HG03060 (cell line): ENCODE measurements at regions not wholly inside any gene's neighbourhood (a gene's known extent, or its start where the extent isn't known, plus 50 kb on each side); places are given as distances from the start of the nearest gene placed in this dataset.
"Not testable (repeated sequence)": the region's sequence is repeated elsewhere in the genome, so short reads cannot be mapped to it uniquely, and the experiment has no call there.

Experiments
- ATAC-seq: cut with Tn5 transposase; IDR thresholded peaks from one replicate; pipeline ENCODE4 v1.9.1; 2021; ENCODE audit warnings: low read depth, moderate number of reproducible peaks; ENCODE audit not compliant: unreplicated experiment

DNA sequence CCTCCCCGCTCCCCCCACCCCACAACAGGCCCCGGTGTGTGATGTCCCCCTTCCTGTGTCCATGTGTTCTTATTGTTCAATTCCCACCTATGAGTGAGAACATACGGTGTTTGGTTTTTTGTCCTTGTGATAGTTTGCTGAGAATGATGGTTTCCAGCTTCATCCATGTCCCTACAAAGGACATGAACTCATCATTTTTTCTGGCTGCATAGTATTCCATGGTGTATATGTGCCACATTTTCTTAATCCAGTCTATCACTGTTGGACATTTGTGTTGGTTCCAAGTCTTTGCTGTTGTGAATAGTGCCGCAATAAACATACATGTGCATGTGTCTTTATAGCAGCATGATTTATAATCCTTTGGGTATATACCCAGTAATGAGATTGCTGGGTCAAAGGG lies 104.3 kb downstream of the MTPN start:
- ATAC-seq = not testable (repeated sequence)

DNA sequence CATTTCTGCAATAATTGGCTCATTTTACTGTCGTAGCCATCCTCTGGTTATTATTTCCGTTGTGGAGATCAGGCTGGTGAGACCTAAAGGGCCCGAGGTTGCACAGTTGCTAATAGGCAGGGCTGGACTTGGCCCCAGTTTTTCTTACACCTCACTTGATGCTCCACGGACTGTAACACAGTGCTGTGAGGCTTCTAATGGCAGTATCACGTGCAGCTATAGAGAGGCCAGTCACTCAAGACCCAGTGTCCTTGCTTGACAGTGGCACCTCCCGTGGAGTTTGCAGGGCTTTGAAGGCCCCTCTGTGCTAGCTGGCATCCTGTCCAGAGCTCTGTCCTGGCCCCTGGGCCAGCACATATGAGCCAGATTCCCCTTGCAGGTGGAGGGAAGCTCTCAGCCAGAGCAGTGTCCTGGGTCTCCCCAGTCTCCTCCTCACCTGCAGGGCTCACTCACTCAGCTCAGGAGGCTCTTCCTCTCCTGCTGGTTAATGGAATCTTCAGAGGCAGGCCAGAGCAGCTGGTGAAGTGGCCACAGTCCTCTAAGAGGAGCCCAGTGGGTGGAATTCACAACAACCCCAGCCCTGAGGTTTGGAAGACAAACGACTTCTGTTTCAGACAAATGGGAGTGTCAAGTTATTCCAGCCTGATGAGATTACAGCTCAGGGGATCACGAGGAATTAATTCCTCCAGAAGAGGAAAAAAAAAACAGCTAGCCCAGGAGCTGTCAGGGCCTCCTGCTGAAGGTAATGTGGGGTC lies 114.2 kb upstream of the FAM180A start:
- ATAC-seq = no peak

DNA sequence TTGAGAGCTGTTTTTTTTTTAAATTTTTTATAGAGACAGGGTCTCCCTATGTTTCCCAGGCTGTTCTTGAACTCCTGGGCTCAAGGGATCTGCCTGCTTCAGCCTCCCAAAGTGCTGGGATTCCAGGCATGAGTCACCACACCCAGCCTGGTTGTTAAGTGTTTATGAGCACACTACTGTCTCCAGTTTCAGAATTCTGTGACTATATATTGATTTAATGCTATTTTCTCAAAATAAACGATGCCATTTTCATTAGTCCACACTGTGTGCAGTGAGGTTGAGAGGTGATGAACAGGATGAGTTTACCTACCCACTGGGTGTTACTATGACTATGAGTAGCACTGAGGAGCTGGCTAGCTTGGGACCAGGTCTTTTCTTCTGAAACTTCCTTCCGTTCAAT lies 110.9 kb upstream of the FAM180A start:
- ATAC-seq = no peak

DNA sequence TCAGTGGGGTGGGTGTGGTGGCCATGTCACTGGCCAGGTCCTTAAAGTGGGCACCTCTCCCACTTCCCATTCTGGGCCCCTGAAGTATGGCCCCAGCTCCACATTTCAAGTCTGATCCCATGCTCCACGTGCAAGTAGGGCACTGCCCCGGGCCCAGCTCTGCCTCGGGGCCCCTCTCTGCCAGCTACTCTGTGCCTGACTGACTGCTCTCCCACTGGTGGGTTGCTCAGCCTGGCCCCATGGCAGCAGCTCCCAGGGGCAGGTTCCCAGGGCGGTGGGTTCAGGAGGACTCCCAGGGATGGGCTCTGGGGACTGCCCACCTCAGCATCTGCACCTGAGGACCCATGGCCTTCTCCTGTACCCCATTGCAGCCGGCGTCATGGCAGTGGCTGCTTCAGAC lies 110.2 kb upstream of the FAM180A start:
- no peak for ATAC-seq

DNA sequence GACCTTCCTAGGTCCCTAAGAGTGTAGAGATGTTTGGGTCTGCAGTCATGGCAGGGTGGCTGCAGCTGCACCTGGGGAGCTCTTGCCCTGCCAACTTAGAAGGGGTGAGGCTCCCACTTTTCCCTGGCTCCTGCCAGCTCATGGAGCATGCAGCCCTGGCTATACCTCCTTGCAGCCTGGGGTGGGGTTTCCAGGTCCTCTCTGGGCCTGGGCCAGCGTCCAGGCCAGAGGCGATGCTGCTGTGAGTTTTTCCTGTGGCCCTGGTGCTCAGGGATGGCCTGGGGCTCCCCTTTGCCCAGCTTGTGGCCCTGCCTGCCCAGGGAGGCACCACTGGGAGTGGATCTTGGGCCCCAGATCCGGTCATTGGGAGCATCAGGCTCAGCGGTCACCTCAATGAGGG lies 109.8 kb upstream of the FAM180A start:
- ATAC-seq = no peak

DNA sequence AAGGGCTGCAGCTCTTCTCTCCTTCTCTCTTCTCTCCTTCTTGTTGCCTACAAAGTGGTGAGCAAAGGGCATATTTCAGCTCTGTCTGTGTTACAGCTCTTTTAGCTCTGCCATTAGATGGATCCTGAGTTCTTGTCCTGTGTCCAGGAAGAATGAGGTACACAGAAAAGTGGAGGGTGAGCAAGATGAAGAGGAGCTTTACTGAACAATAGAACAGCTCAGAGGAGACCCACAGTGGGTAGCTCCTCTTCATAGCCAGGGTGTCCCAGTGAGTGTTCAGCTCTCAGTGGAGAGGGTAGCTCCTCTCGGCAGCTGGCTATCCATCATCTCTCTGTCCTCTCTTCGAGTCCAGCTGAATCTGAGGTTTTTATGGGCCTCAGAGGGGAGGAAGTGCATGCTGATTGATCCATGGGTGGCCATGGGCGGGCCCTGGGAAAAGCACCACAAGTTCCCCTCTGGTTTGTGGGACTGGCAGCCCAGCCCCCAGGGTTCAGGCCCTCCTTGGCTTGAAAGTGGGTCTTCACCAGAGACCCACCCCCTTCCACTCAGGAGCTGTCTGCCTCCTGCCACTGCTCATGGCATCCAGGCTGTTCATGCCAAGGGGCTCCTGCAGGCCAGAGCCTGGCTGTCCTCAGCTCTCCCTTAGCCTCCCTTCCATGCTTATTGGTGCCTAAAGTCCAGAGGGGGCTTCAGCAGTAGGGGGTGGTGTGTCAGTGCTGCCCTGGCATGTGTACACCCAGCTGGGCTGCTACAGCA lies 109.1 kb upstream of the FAM180A start:
- ATAC-seq = no peak

DNA sequence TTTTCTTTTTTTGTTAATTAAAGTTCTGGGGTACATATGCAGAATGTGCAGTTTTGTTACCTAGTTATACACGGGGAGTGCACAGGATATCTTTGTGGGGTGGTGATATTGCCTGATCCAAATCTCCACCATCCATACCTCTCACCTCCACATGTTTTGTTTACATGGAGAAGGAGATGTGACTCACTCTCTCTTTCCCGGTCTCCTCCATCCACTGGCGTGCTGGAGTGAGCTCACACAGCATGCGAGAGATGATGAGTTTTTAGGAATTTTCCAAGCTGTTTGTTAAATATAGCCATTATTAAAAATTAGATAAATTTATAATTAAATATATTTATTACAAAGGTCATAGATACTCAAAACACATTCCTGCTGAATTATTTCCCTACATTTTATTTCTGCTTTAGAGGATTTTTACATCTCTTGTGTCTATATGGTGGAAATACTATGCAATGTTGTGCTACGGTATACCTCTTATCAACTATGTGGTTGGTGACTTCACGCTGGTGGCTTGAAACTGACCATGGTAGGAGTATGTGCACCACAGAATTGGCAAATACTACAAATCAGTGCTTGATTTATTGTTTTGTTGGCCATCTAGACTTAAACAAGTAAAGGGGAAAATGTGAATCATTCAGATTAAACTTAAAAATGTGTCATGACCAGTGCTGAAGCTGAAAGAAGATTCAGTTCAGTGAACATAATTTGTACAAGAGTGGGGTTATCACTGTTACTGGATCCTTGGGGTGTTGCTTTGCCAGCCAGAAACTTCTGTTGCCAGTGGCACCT lies 107.9 kb upstream of the FAM180A start:
- ATAC-seq = no peak

DNA sequence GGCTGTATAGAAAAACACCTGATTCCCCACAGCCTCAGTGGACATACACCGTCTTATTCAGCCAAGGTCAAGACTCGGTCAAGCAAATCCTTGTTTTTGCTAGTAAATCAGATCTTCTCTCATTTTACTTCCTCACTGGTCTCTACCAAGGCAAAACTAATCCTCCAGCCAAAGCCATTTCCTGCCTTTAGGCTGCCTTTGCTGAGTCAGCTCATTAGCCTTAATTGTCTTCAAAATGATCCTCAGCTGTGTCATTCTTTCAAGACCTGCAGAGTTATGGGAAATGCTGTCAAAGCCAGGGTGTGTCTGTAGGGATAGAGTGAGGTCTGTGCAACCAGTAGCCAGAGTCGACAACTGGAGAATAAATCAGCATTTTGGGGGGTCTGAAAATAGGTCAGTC lies 107.2 kb upstream of the FAM180A start:
- no peak for ATAC-seq

DNA sequence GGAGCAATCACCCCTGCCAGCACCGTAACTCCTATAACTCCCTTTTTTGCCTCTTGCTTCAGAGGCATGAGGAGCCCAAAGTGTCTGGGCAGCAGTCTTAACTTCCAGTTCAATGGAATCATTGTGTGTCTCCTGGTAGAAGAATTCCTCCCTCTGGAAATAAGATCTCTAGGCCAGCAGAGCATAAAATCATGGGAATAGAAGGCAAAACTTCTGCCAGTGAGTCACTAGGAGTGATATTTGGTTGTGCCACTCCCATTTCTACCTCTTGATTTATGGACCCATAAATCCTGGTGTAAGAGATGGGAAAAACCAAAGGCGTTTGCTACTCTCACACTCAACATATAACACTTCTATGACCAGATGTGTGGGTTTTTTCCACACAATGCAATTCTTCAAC lies 104.9 kb upstream of the FAM180A start:
- no peak for ATAC-seq

DNA sequence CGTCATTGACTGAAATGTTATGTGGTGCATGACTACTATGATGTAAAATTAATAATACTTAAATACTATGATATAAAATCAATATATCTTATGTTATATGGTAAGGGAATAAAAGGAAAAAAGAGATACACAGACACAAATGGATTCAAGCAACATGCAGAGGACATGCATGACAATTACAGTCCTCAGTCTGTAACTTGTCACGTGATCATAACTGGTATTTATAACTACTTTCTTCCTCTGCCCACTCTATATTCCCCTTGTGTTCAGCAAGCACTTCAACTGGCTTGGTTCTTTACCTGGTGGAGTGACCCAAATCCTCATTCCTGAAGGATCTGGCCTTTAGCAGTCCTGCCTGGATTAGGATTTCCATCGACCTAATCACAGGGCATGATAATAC lies 104.4 kb upstream of the FAM180A start:
- ATAC-seq = no peak

DNA sequence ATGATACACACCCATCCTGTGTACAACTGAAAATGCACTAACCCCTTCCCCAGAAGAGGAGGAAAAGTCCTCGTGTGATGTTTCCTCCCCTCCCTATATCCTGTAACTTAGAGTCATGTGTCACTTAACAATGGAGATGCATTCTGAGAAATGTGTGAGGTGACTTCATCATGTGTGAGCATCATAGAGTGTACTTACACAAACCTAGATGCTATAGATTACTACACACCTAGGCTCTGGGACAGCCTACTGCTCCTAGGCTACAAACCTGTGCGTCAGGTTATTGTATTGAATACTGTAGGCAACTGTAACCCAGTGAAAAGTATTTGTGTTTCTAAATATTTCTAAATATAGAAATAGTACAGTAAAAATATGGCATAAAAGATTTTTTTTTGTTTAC lies 98.6 kb upstream of the FAM180A start:
- ATAC-seq = no peak

DNA sequence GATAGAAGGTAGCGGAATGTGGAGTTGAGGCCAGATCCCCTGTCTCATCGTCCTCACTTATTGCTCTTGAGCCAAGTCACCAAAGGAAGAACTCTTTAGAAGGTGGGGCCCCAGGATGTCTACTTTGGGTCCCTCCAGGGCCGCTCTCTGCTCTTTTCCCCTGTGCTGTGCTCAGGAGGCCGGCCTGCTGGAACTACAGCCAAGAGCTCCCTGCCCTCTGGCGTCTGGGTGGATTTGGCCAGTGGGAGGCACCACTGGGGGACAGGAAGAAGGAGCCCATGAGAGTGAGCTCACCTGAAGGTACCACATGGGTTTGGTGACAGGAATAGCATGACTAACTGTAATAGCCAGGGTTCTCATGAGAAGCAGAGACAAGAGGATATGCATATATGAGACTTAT lies 97.7 kb upstream of the FAM180A start:
- no peak for ATAC-seq

DNA sequence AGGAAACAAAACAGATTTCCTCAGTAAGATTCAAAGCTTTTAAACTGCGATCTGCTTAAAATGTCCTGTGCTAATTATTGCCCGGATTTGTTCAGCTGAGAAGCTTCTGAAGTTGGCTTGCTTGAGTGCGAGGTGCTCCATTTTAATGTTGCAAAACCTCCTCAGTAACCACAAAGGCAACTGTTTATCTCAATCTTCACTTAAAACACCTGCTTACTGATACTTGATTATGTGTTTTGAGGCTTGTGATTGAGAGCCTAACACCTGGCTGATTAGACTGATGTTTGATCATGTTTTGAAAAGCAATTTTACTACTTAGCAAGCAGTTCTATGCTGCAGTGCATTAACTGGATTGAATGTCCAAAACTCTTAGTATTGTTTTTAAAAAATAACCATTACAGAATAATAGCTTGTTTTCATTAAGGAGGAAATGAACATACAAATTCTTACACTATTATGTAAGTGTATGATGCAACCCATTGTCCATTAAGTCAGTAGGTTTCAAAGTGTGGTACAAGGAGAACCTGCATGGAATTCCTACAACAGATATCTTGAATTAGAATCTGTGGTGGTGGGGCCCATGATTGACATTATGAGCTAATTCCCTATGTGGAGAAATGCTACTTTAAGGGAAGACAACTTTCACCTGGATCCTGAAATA lies 96.9 kb upstream of the FAM180A start:
- no peak for ATAC-seq

DNA sequence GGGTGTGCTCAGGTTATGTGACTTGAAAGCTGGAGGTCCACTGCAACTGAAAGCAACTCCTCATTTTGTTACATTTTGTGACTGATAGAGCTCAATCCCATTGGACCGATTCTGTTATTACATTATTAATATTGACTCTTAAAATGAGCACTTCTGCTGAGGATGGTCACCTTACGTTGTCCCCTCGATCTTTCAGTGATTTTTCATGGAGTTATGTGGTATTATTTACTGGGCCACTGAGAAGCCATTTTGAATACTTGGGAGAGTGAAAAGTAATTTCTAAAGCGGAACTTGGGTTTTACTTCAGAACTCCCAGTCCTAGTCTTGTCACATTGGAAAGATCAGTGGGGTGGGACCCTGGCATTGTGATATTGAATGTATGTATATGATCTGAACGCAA lies 96.3 kb upstream of the FAM180A start:
- no peak for ATAC-seq

DNA sequence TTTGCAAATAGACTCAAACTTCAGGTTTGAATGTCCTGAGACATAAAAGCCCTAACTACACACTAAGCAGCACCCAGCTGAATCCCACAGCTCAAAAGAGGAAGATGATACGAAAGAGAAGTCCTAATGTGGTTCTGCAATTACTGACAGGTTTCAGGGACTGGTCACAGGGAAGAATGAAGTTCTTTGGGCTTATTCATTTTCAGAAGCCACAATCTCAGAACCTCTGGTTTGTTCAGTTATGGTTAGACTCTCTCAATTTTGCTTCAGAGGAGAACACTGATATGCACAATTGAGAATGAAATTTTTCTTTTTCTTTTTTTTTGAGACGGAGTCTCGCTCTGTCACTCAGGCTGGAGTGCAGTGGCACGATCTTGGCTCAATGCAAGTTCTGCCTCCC lies 94.6 kb upstream of the FAM180A start:
- ATAC-seq = peak; percentile 88

DNA sequence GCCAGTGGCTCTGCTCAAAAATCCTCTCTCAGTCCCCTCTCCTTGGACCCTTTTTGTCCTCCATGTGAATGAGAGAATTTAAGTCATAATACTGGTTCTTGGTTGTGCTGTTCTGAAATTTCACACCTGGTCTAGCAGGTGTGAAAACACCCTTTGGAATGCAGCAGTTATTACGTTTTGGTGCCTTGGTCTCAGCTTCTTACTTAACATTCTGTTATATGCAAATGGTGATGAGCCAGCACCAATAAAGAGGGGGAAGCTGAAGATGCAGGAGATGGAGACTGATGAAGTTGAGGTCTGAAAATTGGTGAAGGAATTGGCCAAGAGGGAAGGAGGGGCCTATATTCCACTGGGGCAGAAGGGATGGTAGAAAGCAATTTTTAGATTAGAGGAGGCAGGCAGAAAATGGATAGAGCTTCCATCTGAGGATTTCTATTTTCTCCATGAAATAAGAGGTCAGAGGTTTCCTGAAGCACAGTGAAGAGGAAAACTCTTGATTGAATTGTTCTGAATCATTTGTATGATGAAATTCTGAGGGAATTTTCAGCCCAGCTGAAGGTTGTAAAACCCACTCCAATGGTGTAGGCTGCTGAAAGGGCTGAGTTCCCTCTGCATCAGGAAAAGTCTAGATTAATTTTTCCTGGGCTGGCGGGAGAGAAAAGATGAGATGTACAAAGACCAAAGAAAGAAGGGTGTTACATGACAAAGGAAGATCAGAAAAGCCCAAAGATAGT lies 94.0 kb upstream of the FAM180A start:
- ATAC-seq = no peak

DNA sequence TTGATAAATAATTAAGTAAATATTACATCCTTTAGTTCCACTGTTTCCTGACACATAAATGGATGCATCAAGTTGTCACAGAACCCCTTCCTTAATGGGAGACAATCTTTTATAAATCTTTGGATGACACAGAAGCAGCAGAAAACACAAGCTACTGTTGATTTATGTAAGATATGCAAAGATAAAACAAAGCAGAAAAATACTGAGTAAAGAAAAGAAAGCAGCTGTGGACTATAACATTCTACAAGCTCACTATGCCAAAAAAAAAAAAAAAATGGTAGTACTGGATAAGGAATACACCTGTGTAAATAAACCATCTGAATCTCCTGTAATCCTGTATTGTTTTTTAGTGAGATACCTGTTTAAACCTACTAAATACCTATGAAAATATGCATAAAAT lies 92.0 kb upstream of the FAM180A start:
- no peak for ATAC-seq

DNA sequence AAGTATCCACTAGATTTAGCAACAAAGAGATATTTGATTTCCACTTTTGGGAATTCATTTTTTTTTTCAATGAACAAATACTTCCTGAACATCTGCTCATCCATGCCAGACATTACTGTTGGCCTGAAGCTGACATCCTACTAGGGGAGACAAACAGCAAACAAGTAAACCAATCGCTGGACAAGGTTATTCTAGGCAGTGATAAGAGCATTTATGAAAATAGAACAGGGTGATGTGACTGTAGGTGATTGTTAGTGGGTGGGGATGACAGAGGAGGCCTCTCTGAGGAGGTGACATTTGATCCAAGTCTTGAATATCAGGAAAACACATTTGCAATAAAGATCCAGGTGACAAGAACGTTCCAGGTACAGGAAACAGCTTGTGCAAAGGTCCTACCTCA lies 89.1 kb upstream of the FAM180A start:
- ATAC-seq = no peak

DNA sequence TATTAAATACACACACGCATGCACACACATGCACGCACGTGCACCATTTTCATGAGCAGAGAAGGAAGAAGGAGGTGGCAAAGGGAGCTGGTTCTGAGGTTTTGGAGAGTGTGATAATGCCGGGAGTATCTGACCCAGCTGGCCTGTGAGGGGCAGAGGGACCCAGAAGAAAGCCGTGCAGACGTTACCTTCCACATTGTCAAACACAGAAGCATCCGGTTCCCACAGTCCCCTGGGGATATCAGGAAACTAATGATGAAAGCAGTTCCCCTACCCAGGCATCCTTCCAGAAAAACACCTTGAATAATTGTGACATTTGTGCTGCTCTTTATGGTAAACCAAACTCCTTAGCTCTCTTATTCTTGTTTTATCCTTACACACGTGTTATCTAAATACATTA lies 85.7 kb upstream of the FAM180A start:
- no peak for ATAC-seq

DNA sequence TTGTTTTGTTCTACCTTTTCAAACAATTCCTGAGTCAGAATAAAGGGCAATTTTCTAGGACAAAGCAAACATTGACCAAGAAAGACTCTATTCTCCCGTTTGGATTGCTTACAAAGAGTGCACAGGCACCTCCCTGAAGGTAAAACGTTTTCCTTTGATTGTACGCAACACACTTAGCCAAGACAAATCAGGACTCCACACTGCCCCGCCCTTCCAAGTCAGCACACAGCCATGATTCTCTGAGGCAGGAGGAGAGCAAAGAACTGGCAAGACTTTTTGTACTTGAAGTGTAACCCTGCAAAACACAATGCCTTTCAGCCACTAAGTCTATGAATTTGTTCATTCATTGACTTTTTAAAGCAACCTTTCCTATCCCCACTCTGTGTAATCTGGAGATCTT lies 85.0 kb upstream of the FAM180A start:
- ATAC-seq = no peak
